Type B pancreatic cell (in vitro differentiated cells): ENCODE measurements at regions not wholly inside any gene's neighbourhood (a gene's known extent, or its start where the extent isn't known, plus 50 kb on each side); places are given as distances from the start of the nearest gene placed in this dataset.
A peak's percentile ranks its signal among the peaks of the same experiment; 100 is the strongest.

Experiments used
- DNase-seq: peaks from one replicate; pipeline ENCODE4 v3.0.0; 2021; ENCODE audit warnings: mixed read lengths; ENCODE audit not compliant: unreplicated experiment; ENCODE audit errors: extremely low spot score
- H3K27ac Mint-ChIP-seq: 2 replicates; pipeline ENCODE4 v1.8.0; 2021; ENCODE audit warnings: mild to moderate bottlenecking, mixed read lengths
- H3K27me3 Mint-ChIP-seq: 2 replicates; pipeline ENCODE4 v1.8.0; 2021; ENCODE audit warnings: mixed read lengths
- H3K36me3 Mint-ChIP-seq: 2 replicates; pipeline ENCODE4 v1.8.0; 2021; ENCODE audit warnings: mixed read lengths
- H3K4me1 Mint-ChIP-seq: one replicate; pipeline ENCODE4 v1.8.0; 2021; ENCODE audit warnings: mixed read lengths; ENCODE audit not compliant: unreplicated experiment
- H3K4me3 Mint-ChIP-seq: 2 replicates; pipeline ENCODE4 v1.8.0; 2021; ENCODE audit warnings: mild to moderate bottlenecking, mixed read lengths
- H3K9me3 Mint-ChIP-seq: 2 replicates; pipeline ENCODE4 v1.8.0; 2021; ENCODE audit warnings: mixed read lengths
- CTCF ChIP-seq: fragments of 200-600 bp; sonication (generic); conservative IDR thresholded peaks from 2 replicates; pipeline ENCODE4 v1.5.0; 2021; ENCODE audit warnings: antibody characterized with exemption, mild to moderate bottlenecking

GRCh38 chr7:85890244-85890811, 703.5 kb upstream of the SEMA3D start:
- DNase-seq: no peak
- Mint-ChIP-seq H3K4me3 (no peak overlapping the region), H3K27me3 (no peaks in the 10 kb centered on the region), H3K27ac (no peak overlapping the region), H3K36me3 (no peaks in the 10 kb centered on the region), H3K9me3 (no peaks in the 10 kb centered on the region), H3K4me1 (no peaks in the 10 kb centered on the region)
- peak; percentile 88 for TF ChIP-seq CTCF

- Mint-ChIP-seq H3K27me3 (no peaks in the 10 kb centered on the region), H3K4me1 (no peaks in the 10 kb centered on the region), H3K27ac (no peak overlapping the region), H3K36me3 (no peaks in the 10 kb centered on the region), H3K4me3 (no peak overlapping the region), H3K9me3 (no peaks in the 10 kb centered on the region)
- DNase-seq: no peak
- TF ChIP-seq CTCF: no peak
Observed at GRCh38 chr7:85887133-85887532, 700.3 kb upstream of the SEMA3D start.

- no peak overlapping the region for H3K4me3 Mint-ChIP-seq
- TF ChIP-seq CTCF: no peak
- H3K4me1 Mint-ChIP-seq: no peaks in the 10 kb centered on the region
- H3K9me3 Mint-ChIP-seq: no peaks in the 10 kb centered on the region
- no peak overlapping the region for H3K27ac Mint-ChIP-seq
- H3K36me3 Mint-ChIP-seq: no peaks in the 10 kb centered on the region
- H3K27me3 Mint-ChIP-seq: no peaks in the 10 kb centered on the region
- DNase-seq: no peak
Observed at GRCh38 chr7:85882335-85882734, 695.5 kb upstream of the SEMA3D start.

GRCh38 chr7:85875398-85875797, 688.5 kb upstream of the SEMA3D start:
- Mint-ChIP-seq H3K27ac (no peak overlapping the region), H3K27me3 (no peaks in the 10 kb centered on the region), H3K9me3 (no peaks in the 10 kb centered on the region), H3K36me3 (no peaks in the 10 kb centered on the region), H3K4me3 (no peak overlapping the region), H3K4me1 (no peaks in the 10 kb centered on the region)
- no peak for DNase-seq
- no peak for TF ChIP-seq CTCF

- Mint-ChIP-seq H3K4me3 (no peak overlapping the region), H3K27me3 (no peaks in the 10 kb centered on the region), H3K9me3 (peaks cover 7% of the 10 kb centered on the region), H3K27ac (no peak overlapping the region), H3K4me1 (no peaks in the 10 kb centered on the region), H3K36me3 (no peaks in the 10 kb centered on the region)
- no peak for TF ChIP-seq CTCF
- DNase-seq: no peak
Observed at GRCh38 chr7:85866540-85866939, 679.7 kb upstream of the SEMA3D start.
